Epithelial cell of proximal tubule (primary cell): ENCODE measurements at regions not wholly inside any gene's neighbourhood (a gene's known extent, or its start where the extent isn't known, plus 50 kb on each side); places are given as distances from the start of the nearest gene placed in this dataset.

Experiments used
- DNase-seq: peaks from one replicate; pipeline ENCODE4 v3.0.0-alpha.2; 2011; ENCODE audit warnings: low read depth
- H3K4me3 ChIP-seq: 2 replicates; pipeline ENCODE4 v1.5.1; 2011; ENCODE audit warnings: low read depth, mild to moderate bottlenecking, low read length
- TF ChIP-seq, protein P1 (sequence below): conservative IDR thresholded peaks from 2 replicates; pipeline ENCODE4 v1.5.1; 2012; ENCODE audit warnings: low read depth, mild to moderate bottlenecking, low read length

DNA sequence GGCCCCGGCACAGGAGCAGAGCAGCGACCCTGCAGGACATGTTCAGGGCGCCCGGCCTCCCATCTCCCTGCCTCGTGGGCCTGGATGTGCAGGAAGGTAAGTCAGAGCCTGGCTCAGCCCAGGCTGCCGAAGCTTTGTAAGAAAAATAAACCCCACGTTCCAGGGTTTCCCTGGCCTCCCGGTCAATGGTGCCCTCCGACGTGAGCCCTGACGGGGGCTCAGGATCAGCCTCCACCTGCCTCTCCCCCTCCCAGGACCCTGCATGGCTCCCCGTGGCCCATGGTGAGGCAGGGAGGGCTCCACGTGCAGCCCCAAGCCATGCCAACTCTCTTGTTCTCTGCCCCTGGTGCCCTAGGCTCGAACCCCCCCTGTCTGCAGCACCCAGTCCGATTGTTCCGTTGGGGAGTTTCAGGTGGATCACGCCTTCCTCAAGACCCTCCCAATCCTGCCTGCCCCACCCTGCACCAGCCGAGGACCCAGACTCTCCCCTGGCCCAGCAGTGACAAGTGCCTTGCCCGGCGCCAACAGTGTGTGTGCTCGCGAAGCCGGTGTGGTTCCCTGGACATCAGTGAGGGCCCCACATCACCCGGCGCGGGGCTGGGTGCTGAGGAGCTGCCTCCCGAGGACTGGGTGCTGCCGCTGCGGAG lies 73.2 kb downstream of the PDGFA start:
- DNase-seq: no peak
- TF ChIP-seq, protein P1, sequence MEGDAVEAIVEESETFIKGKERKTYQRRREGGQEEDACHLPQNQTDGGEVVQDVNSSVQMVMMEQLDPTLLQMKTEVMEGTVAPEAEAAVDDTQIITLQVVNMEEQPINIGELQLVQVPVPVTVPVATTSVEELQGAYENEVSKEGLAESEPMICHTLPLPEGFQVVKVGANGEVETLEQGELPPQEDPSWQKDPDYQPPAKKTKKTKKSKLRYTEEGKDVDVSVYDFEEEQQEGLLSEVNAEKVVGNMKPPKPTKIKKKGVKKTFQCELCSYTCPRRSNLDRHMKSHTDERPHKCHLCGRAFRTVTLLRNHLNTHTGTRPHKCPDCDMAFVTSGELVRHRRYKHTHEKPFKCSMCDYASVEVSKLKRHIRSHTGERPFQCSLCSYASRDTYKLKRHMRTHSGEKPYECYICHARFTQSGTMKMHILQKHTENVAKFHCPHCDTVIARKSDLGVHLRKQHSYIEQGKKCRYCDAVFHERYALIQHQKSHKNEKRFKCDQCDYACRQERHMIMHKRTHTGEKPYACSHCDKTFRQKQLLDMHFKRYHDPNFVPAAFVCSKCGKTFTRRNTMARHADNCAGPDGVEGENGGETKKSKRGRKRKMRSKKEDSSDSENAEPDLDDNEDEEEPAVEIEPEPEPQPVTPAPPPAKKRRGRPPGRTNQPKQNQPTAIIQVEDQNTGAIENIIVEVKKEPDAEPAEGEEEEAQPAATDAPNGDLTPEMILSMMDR: no peak
- no peak overlapping the region for H3K4me3 ChIP-seq
